HepG2 (cell line): ENCODE measurements at regions not wholly inside any gene's neighbourhood (a gene's known extent, or its start where the extent isn't known, plus 50 kb on each side); places are given as distances from the start of the nearest gene placed in this dataset.

ENCODE experiments used
- ATAC-seq: fragments of 200-7000 bp; cut with Tn5 transposase; 3 replicates; pipeline ENCODE4 v1.9.1; 2020; ENCODE audit warnings: mild to moderate bottlenecking, moderate library complexity
- BruUV-seq: library from RNA; stranded (reverse); fragments of 400-500 nt; replicated peaks from 2 replicates; lab custom pipeline; 2021; lab: Mats Ljungman, UMichigan
- CTCF ChIA-PET: fragments of 300-600 bp; formaldehyde crosslinking; extraction: SDS; loops from one replicate; lab custom pipeline; 2021; ENCODE audit warnings: low total read pairs, inconsistent platforms, low intra/inter-chr PET ratio; lab: Yijun Ruan, JAX
- POLR2A ChIA-PET: fragments of 350-600 bp; sonication (Branson Sonifier 250); formaldehyde crosslinking; loops from one replicate; lab custom pipeline; 2020; ENCODE audit warnings: antibody characterized with exemption, inconsistent platforms; lab: Yijun Ruan, JAX
- DNase-seq: peaks from one replicate; pipeline ENCODE4 v3.0.0-alpha.2; 2015; ENCODE audit warnings: low spot score
- FAIRE-seq: peaks from 3 replicates; lab custom pipeline; 2011; peaks lifted over from hg19 to GRCh38; lab: Jason Lieb, UNC
- H2AFZ ChIP-seq: one replicate; pipeline ENCODE4 v1.6.1; 2011; ENCODE audit warnings: low read length, inconsistent platforms
- H3K27ac ChIP-seq: fragments of 300-600 bp; 3 replicates; pipeline ENCODE4 v1.8.0; 2011; ENCODE audit warnings: mixed run types, mild to moderate bottlenecking, mixed read lengths, low read length, inconsistent platforms; ENCODE audit not compliant: insufficient read depth; ENCODE audit errors: extremely low read length
- H3K27me3 ChIP-seq, 2 experiments: fragments of 200-600 bp in 1 of 2; 2 replicates in 1 of 2; 3 replicates in 1 of 2; pipeline versions ENCODE4 v1.6.0 to v1.8.0; 2011; ENCODE audit warnings: low read length in 2 of 2, mild to moderate bottlenecking in 2 of 2, moderate library complexity in 2 of 2, inconsistent platforms in 1 of 2; ENCODE audit not compliant: insufficient read depth in 2 of 2, control insufficient read depth in 1 of 2
- H3K36me3 ChIP-seq, 2 experiments: fragments of 200-600 bp in 1 of 2; replicated peaks in 1 of 2; 2 replicates in 1 of 2; 3 replicates in 1 of 2; pipeline versions ENCODE4 v1.5.1 to v1.8.0; 2011; ENCODE audit warnings: low read length in 2 of 2, inconsistent platforms in 1 of 2; ENCODE audit not compliant: insufficient read depth in 2 of 2, control insufficient read depth in 1 of 2
- H3K4me1 ChIP-seq: 2 replicates; pipeline ENCODE4 v1.5.1; 2012; ENCODE audit warnings: low read length, inconsistent platforms; ENCODE audit not compliant: insufficient read depth
- H3K4me2 ChIP-seq: 2 replicates; pipeline ENCODE4 v1.6.0; 2011; ENCODE audit warnings: low read depth, low read length, inconsistent platforms
- H3K4me3 ChIP-seq, 3 experiments: fragments of 200-600 bp in 1 of 3; sonication (generic), shearing (Covaris generic) in 1 of 3; replicated peaks in 1 of 3; 2 replicates each; pipeline ENCODE4 v1.5.1; 2011 to 2016; ENCODE audit warnings: low read length in 3 of 3, inconsistent platforms in 2 of 3, low read depth in 2 of 3, mild to moderate bottlenecking in 2 of 3, control low read depth in 1 of 3, mixed read lengths in 1 of 3; ENCODE audit not compliant: insufficient read depth in 1 of 3
- H3K79me2 ChIP-seq: one replicate; pipeline ENCODE4 v1.6.1; 2011; ENCODE audit warnings: low read length, inconsistent platforms; ENCODE audit not compliant: insufficient read depth
- H3K9ac ChIP-seq: 2 replicates; pipeline ENCODE4 v1.6.0; 2011; ENCODE audit warnings: mild to moderate bottlenecking, low read depth, low read length, inconsistent platforms; ENCODE audit not compliant: insufficient read depth
- H3K9me3 ChIP-seq: 2 replicates; pipeline ENCODE4 v1.5.1; 2012; ENCODE audit warnings: mild to moderate bottlenecking, low read length
- H4K20me1 ChIP-seq: 2 replicates; pipeline ENCODE4 v1.6.0; 2011; ENCODE audit warnings: inconsistent platforms, mild to moderate bottlenecking, low read length, moderate library complexity; ENCODE audit not compliant: insufficient read depth
- EZH2 ChIP-seq: conservative IDR thresholded peaks from 2 replicates; pipeline ENCODE4 v1.6.1; 2012; ENCODE audit warnings: mild to moderate bottlenecking, low read depth, low read length, moderate library complexity
- FOXA1 ChIP-seq, 2 experiments: fragments of 450-650 bp in 1 of 2; sonication (generic) in 1 of 2; formaldehyde crosslinking in 1 of 2; IDR thresholded peaks; 2 replicates each; pipeline versions ENCODE4 v1.4.0 to v1.6.1; 2016 to 2020; ENCODE audit warnings: missing genetic modification reagents in 1 of 2
- HNF1A ChIP-seq, 2 experiments: sonication (generic) in 1 of 2; formaldehyde crosslinking in 1 of 2; IDR thresholded peaks; 2 replicates each; pipeline versions ENCODE4 v1.4.0 to v1.6.1; 2016 to 2020; ENCODE audit warnings: borderline replicate concordance in 1 of 2, low read depth in 1 of 2, mild to moderate bottlenecking in 1 of 2, missing genetic modification reagents in 1 of 2
- LRRFIP1 ChIP-seq: sonication (generic); formaldehyde crosslinking; conservative IDR thresholded peaks from 2 replicates; pipeline ENCODE4 v1.4.0; 2020; ENCODE audit warnings: missing genetic modification reagents
- MBNL3 ChIP-seq: fragments of 250-450 bp; sonication (Bioruptor Pico); conservative IDR thresholded peaks from 2 replicates; pipeline ENCODE4 v1.8.0; 2022; ENCODE audit warnings: mild to moderate bottlenecking, inconsistent platforms
- MEIS1 ChIP-seq: sonication (generic); formaldehyde crosslinking; IDR thresholded peaks from 2 replicates; pipeline ENCODE4 v1.9.0; 2021; ENCODE audit warnings: mild to moderate bottlenecking, missing genetic modification reagents, moderate library complexity, borderline replicate concordance
- MTF2 ChIP-seq: sonication (generic); formaldehyde crosslinking; IDR thresholded peaks from 2 replicates; pipeline ENCODE4 v1.5.0; 2020; ENCODE audit warnings: missing genetic modification reagents, borderline replicate concordance
- MYC ChIP-seq: sonication (generic); formaldehyde crosslinking; IDR thresholded peaks from 2 replicates; pipeline ENCODE4 v1.9.0; 2021; ENCODE audit warnings: missing genetic modification reagents, borderline replicate concordance
- PLRG1 ChIP-seq: fragments of 450-650 bp; conservative IDR thresholded peaks from 2 replicates; pipeline ENCODE4 v1.6.1; 2016
- PREB ChIP-seq: sonication (generic); formaldehyde crosslinking; IDR thresholded peaks from 2 replicates; pipeline ENCODE4 v1.4.0; 2020; ENCODE audit warnings: missing genetic modification reagents
- RARG ChIP-seq: sonication (generic); formaldehyde crosslinking; IDR thresholded peaks from 2 replicates; pipeline ENCODE4 v1.4.0; 2020; ENCODE audit warnings: low read depth, mild to moderate bottlenecking, missing genetic modification reagents
- SAP130 ChIP-seq: IDR thresholded peaks from 2 replicates; pipeline ENCODE4 v1.6.1; 2016; ENCODE audit warnings: low read depth
- TARDBP ChIP-seq: sonication (generic); formaldehyde crosslinking; IDR thresholded peaks from 2 replicates; pipeline ENCODE4 v1.8.0; 2022; ENCODE audit warnings: mild to moderate bottlenecking, missing genetic modification reagents
- TOE1 ChIP-seq: sonication (generic); formaldehyde crosslinking; IDR thresholded peaks from 2 replicates; pipeline ENCODE4 v1.4.0; 2020; ENCODE audit warnings: mild to moderate bottlenecking, missing genetic modification reagents
- ZNF232 ChIP-seq: sonication (generic); formaldehyde crosslinking; IDR thresholded peaks from 2 replicates; pipeline ENCODE4 v1.4.0; 2020; ENCODE audit warnings: missing genetic modification reagents, borderline replicate concordance
- ZNF331 ChIP-seq: sonication (generic); formaldehyde crosslinking; IDR thresholded peaks from 2 replicates; pipeline ENCODE4 v1.4.0; 2020; ENCODE audit warnings: missing genetic modification reagents
- ZNF33A ChIP-seq: sonication (generic); formaldehyde crosslinking; IDR thresholded peaks from 2 replicates; pipeline ENCODE4 v1.5.1; 2020; ENCODE audit warnings: missing genetic modification reagents, mild to moderate bottlenecking, moderate library complexity, borderline replicate concordance
- ZNF549 ChIP-seq: sonication (generic); formaldehyde crosslinking; IDR thresholded peaks from 2 replicates; pipeline ENCODE4 v1.5.0; 2020; ENCODE audit warnings: missing genetic modification reagents
- ZNF616 ChIP-seq: sonication (generic); formaldehyde crosslinking; IDR thresholded peaks from 2 replicates; pipeline ENCODE4 v1.5.0; 2020; ENCODE audit warnings: low read depth, mild to moderate bottlenecking, missing genetic modification reagents
- WGBS: methylation state at CpG from one replicate; pipeline ENCODE4 v1.1.6; 2017; ENCODE audit warnings: low lambda C conversion rate; 5-methylcytosine and 5-hydroxymethylcytosine counted together
- in situ Hi-C: cut with HindIII; loops from 2 replicates; pipeline ENCODE4 v1.10.0; 2017; ENCODE audit warnings: low pct_unique_long_range_greater_than_20kb; ENCODE audit not compliant: extremely low pct_ligation_motif_present
- intact Hi-C: fragments of 100-400 bp; cut with micrococcal nuclease; formaldehyde crosslinking; loops from one replicate; pipeline ENCODE4 v1.10.0; 2022; ENCODE audit not compliant: unreplicated experiment

GRCh38 chr11:101812546-101812945 is 102.3 kb upstream of the CEP126 start:
- Histone ChIP-seq H3K36me3 (no peaks in the 10 kb centered on the region), H4K20me1 (no peaks in the 10 kb centered on the region), H3K9ac (no peak overlapping the region), H3K27me3 (no peaks in the 10 kb centered on the region), H3K4me1 (no peaks in the 10 kb centered on the region), H3K4me3 (no peak overlapping the region), H3K4me2 (no peak overlapping the region), H3K27ac (no peak overlapping the region), H3K9me3 (no peaks in the 10 kb centered on the region)
- in situ Hi-C loops (no loop called here), intact Hi-C loops (no loop called here)
- FAIRE-seq (no peak), ATAC-seq (no peak)
- ChIA-PET POLR2A (no interaction called here), CTCF (no interaction called here)
- no TSS peak for BruUV-seq
- 1% methylated on average over 2 of the region's 2 CpGs for WGBS
- no peak for TF ChIP-seq PREB (CRISPR knock-in tag)
- no peak for TF ChIP-seq ZNF33A
- no peak for TF ChIP-seq HNF1A (IDR thresholded peaks at IDR 0.05; ENCODE audit: low read depth)
- TF ChIP-seq HNF1A (CRISPR knock-in tag; IDR thresholded peaks at IDR 0.05; ENCODE audit: borderline replicate concordance), result no peak
- TF ChIP-seq EZH2, result no peak
- TF ChIP-seq LRRFIP1 (CRISPR knock-in tag), result no peak
- no peak for TF ChIP-seq SAP130 (CRISPR knock-in tag)
- TF ChIP-seq MBNL3 (CRISPR knock-in tag), result no peak
- TF ChIP-seq MYC (CRISPR knock-in tag), result no peak
- no peak for TF ChIP-seq PLRG1
- TF ChIP-seq RARG, result no peak
- TF ChIP-seq ZNF331 (CRISPR knock-in tag), result no peak
- TF ChIP-seq ZNF616, result no peak
- no peak for TF ChIP-seq MEIS1 (CRISPR knock-in tag)
- no peak for TF ChIP-seq MTF2 (CRISPR knock-in tag)
- no peak for TF ChIP-seq FOXA1 (IDR thresholded peaks at IDR 0.05)
- no peak for TF ChIP-seq FOXA1 (CRISPR knock-in tag; IDR thresholded peaks at IDR 0.05)
- no peak for TF ChIP-seq TARDBP (CRISPR knock-in tag)
- TF ChIP-seq ZNF232 (CRISPR knock-in tag), result no peak
- TF ChIP-seq ZNF549 (CRISPR knock-in tag), result no peak
- TF ChIP-seq TOE1, result no peak
- TF ChIP-seq, all 625 proteins: peak for 0
- no peaks in the 10 kb centered on the region for H3K79me2 ChIP-seq
- no peak for DNase-seq
- no peak overlapping the region for H2AFZ ChIP-seq
